ENCODE measurements at regions not wholly inside any gene's neighbourhood (a gene's known extent, or its start where the extent isn't known, plus 50 kb on each side); places are given as distances from the start of the nearest gene placed in this dataset.

GRCh38 chr2:133802409-133803039 lies 234.3 kb upstream of the NCKAP5 start:
- H3K4me3 ChIP-seq (ENCODE audit: low read depth, low read length) = no peak overlapping the region
- in situ Hi-C loops (cut with HindIII; ENCODE audit: low sequenced_read_pairs) = no loop called here

GRCh38 chr2:133806564-133806963 lies 238.3 kb upstream of the NCKAP5 start:
- no peak overlapping the region for H3K4me3 ChIP-seq (ENCODE audit: low read depth, low read length)
- no peak for TF ChIP-seq CTCF (IDR thresholded peaks at IDR 0.05; ENCODE audit: low read depth, low read length)
- DNase-seq (ENCODE audit: low read depth, low spot score) = no peak
- in situ Hi-C loops (cut with HindIII; ENCODE audit: low sequenced_read_pairs) = no loop called here

More at GRCh38 chr2:133802409-133803039, 234.3 kb upstream of the NCKAP5 start:
- no peak for TF ChIP-seq CTCF (IDR thresholded peaks at IDR 0.05; ENCODE audit: low read depth, low read length)
- no peak for DNase-seq (ENCODE audit: low read depth, low spot score)

- no peak overlapping the region for H3K4me3 ChIP-seq (ENCODE audit: low read depth, low read length)
- no peak for TF ChIP-seq CTCF (IDR thresholded peaks at IDR 0.05; ENCODE audit: low read depth, low read length)
- in situ Hi-C loops (cut with HindIII; ENCODE audit: low sequenced_read_pairs) = no loop called here
- DNase-seq (ENCODE audit: low read depth, low spot score) = no peak
These were observed 241.2 kb upstream of the NCKAP5 start for GRCh38 chr2:133809485-133809884.

- TF ChIP-seq CTCF (IDR thresholded peaks at IDR 0.05; ENCODE audit: low read depth, low read length) = no peak
- in situ Hi-C loops (cut with HindIII; ENCODE audit: low sequenced_read_pairs) = no loop called here
- no peak for DNase-seq (ENCODE audit: low read depth, low spot score)
- H3K4me3 ChIP-seq (ENCODE audit: low read depth, low read length) = no peak overlapping the region
These were observed 242.3 kb upstream of the NCKAP5 start for GRCh38 chr2:133810559-133810958.

GRCh38 chr2:133811409-133812125 lies 243.3 kb upstream of the NCKAP5 start:
- no peak overlapping the region for H3K4me3 ChIP-seq (ENCODE audit: low read depth, low read length)
- TF ChIP-seq CTCF (IDR thresholded peaks at IDR 0.05; ENCODE audit: low read depth, low read length) = no peak
- no peak for DNase-seq (ENCODE audit: low read depth, low spot score)
- in situ Hi-C loops (cut with HindIII; ENCODE audit: low sequenced_read_pairs) = no loop called here

GRCh38 chr2:133812826-133813617 lies 244.8 kb upstream of the NCKAP5 start:
- in situ Hi-C loops (cut with HindIII; ENCODE audit: low sequenced_read_pairs) = no loop called here
- DNase-seq (ENCODE audit: low read depth, low spot score) = peak; percentile 59
- H3K4me3 ChIP-seq (ENCODE audit: low read depth, low read length) = no peak overlapping the region
- no peak for TF ChIP-seq CTCF (IDR thresholded peaks at IDR 0.05; ENCODE audit: low read depth, low read length)

Measured in astrocyte of the spinal cord (primary cell).